GM23338 (cell line): ENCODE measurements at regions not wholly inside any gene's neighbourhood (a gene's known extent, or its start where the extent isn't known, plus 50 kb on each side); places are given as distances from the start of the nearest gene placed in this dataset.

Experiments
- EZH2 ChIP-seq: fragments of 200-600 bp; sonication (generic); IDR thresholded peaks from one replicate; pipeline ENCODE4 v1.8.0; 2017; ENCODE audit warnings: antibody characterized with exemption, mild to moderate bottlenecking, low read depth; ENCODE audit not compliant: unreplicated experiment
- EZH2phosphoT487 ChIP-seq: fragments of 200-600 bp; sonication (generic); IDR thresholded peaks from one replicate; pipeline ENCODE4 v1.8.1; 2018; ENCODE audit warnings: antibody characterized with exemption; ENCODE audit not compliant: unreplicated experiment

DNA sequence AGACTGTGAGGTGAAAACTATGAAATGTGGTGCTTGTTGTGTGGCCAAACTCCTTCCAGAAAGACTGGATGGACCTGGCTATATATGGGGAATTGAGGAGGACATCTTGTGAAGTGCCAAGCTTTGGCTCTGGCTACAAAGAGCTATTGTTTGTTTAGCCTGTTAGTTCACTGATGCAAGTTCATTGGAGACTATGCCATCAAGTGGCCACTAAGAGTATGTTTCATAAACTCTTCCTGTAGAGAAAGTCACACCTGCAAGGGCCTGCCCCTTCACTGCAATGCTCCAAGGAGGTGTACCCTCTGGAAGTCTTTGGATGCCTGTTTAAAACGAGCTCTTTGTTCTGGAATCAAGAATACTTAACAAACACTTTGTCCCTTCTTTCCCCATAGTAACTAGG lies 382.0 kb downstream of the GABRG1 start:
- TF ChIP-seq EZH2phosphoT487 (no peak), EZH2 (no peak)
